Heart left ventricle (tissue), 13 donors: ENCODE measurements at regions not wholly inside any gene's neighbourhood (a gene's known extent, or its start where the extent isn't known, plus 50 kb on each side); places are given as distances from the start of the nearest gene placed in this dataset.

Experiments used
- POLR2A ChIP-seq, 2 donors: fragments of 450-650 bp; IDR thresholded peaks; one replicate each; pipeline ENCODE4 v1.6.1; 2017; ENCODE audit warnings: antibody characterized with exemption in 2 of 2, mild to moderate bottlenecking in 2 of 2, moderate library complexity in 2 of 2
- TF ChIP-seq, protein P1 (sequence below), 12 donors: fragments of 200-600 bp; sonication (generic) in 4 of 12; IDR thresholded peaks; one replicate each; pipeline versions ENCODE4 v1.5.0 to v1.8.0; 2018 to 2022; ENCODE audit warnings: antibody characterized with exemption in 12 of 12, mild to moderate bottlenecking in 5 of 12
- donor health status: ischemic (EF 13 %, LVEDD 7.1; RV severe dilation, severe dysfunction).
- donor health status: DM: no; HTN: yes; CAD: no.
- donor health status: DM: no; HTN: no; CAD: no.
- donor health status: ischemic (EF 25% LVEDD 6.9; RV normal size, moderate dysfunction).
- donor health status: ischemic (EF 25% LVEDD 5.7; RV mildly dilated, moderate dysfunction).
- donor health status: ischemic (EF 35%, LVEDD 5.7; RV mildly dilated, moderate dysfunction).
- donor health status: nonischemic (EF 11% LVEDD 7.7; RV severe dilation, severe dysfunction).
- donor health status: DM: yes; HTN: yes; CAD: no.
- donor health status: PGD.
- donor health status: ischemic (EF 29% LVEDD 5.4; RV normal size, mild dysfunction).
- donor health status: nonischemic (EF 23%, LVEDD 6.1; RV moderate dilation, normal function).

DNA sequence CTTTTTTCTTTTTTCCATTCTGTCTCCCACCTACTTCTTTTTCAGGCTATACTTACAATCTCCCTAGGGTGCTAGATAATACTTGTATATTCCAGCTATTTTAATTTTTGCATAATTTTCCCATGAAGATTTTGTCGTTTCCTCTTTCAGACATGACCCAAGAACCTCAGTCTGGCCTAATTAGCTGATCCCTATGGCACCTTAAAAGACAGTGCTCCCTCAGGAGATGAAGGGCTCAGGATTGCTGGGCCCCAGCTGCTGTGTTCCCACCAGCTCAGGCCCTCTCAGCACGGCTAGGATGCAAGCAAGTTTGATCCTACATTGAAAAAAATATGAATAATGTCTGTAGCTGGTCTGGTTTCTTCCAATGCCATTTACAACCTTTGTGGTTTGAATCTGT, 55.0 kb upstream of the RGS5 start:
- TF ChIP-seq, protein P1, sequence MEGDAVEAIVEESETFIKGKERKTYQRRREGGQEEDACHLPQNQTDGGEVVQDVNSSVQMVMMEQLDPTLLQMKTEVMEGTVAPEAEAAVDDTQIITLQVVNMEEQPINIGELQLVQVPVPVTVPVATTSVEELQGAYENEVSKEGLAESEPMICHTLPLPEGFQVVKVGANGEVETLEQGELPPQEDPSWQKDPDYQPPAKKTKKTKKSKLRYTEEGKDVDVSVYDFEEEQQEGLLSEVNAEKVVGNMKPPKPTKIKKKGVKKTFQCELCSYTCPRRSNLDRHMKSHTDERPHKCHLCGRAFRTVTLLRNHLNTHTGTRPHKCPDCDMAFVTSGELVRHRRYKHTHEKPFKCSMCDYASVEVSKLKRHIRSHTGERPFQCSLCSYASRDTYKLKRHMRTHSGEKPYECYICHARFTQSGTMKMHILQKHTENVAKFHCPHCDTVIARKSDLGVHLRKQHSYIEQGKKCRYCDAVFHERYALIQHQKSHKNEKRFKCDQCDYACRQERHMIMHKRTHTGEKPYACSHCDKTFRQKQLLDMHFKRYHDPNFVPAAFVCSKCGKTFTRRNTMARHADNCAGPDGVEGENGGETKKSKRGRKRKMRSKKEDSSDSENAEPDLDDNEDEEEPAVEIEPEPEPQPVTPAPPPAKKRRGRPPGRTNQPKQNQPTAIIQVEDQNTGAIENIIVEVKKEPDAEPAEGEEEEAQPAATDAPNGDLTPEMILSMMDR (IDR thresholded peaks at IDR 0.05): no peak
- TF ChIP-seq POLR2A (IDR thresholded peaks at IDR 0.05): no peak
